CD8-positive, alpha-beta memory T cell (primary cell): ENCODE measurements at regions not wholly inside any gene's neighbourhood (a gene's known extent, or its start where the extent isn't known, plus 50 kb on each side); places are given as distances from the start of the nearest gene placed in this dataset.
"Not testable (repeated sequence)": the region's sequence is repeated elsewhere in the genome, so short reads cannot be mapped to it uniquely, and the experiment has no call there.

ENCODE experiments used
- CTCF ChIA-PET: fragments of 350-600 bp; sonication (Branson Sonifier 250); formaldehyde crosslinking; loops from one replicate; lab custom pipeline; 2021; ENCODE audit warnings: antibody characterized with exemption; lab: Charles Lee
- POLR2A ChIA-PET: fragments of 350-600 bp; sonication (Branson Sonifier 250); formaldehyde crosslinking; loops from one replicate; lab custom pipeline; 2021; ENCODE audit warnings: antibody characterized with exemption; lab: Charles Lee
- DNase-seq, 5 donors: peaks; one replicate each; pipeline versions ENCODE4 v3.0.0 to v3.0.0-alpha.2; 2020 to 2022; ENCODE audit warnings: mixed read lengths in 1 of 5
- H3K27ac ChIP-seq: one replicate; pipeline ENCODE4 v1.7.0; 2013; ENCODE audit warnings: low read depth, mild to moderate bottlenecking, low read length, moderate library complexity
- H3K27me3 ChIP-seq: 2 replicates; pipeline ENCODE4 v1.7.0; 2013; ENCODE audit warnings: low read length, mild to moderate bottlenecking; ENCODE audit not compliant: insufficient read depth, poor library complexity, severe bottlenecking
- H3K36me3 ChIP-seq: 2 replicates; pipeline ENCODE4 v1.7.0; 2013; ENCODE audit warnings: mild to moderate bottlenecking, low read length, moderate library complexity; ENCODE audit not compliant: insufficient read depth
- H3K4me1 ChIP-seq: 2 replicates; pipeline ENCODE4 v1.7.0; 2013; ENCODE audit warnings: mild to moderate bottlenecking, low read length, moderate library complexity; ENCODE audit not compliant: insufficient read depth
- H3K4me3 ChIP-seq: 2 replicates; pipeline ENCODE4 v1.7.0; 2013; ENCODE audit warnings: mild to moderate bottlenecking, low read length
- H3K9me3 ChIP-seq: 2 replicates; pipeline ENCODE4 v1.7.0; 2013; ENCODE audit warnings: mild to moderate bottlenecking, low read length
- H3K27ac Mint-ChIP-seq, 8 donors: one replicate each; pipeline ENCODE4 v1.8.0; 2020 to 2021; ENCODE audit warnings: mixed read lengths in 8 of 8, mild to moderate bottlenecking in 6 of 8, inconsistent platforms in 3 of 8, moderate library complexity in 3 of 8
- H3K27me3 Mint-ChIP-seq, 2 donors: one replicate each; pipeline ENCODE4 v1.8.0; 2020 to 2021; ENCODE audit warnings: mixed read lengths in 2 of 2, mild to moderate bottlenecking in 1 of 2, moderate library complexity in 1 of 2
- H3K36me3 Mint-ChIP-seq, 3 donors: one replicate each; pipeline ENCODE4 v1.8.0; 2020 to 2021; ENCODE audit warnings: mixed read lengths in 3 of 3, inconsistent platforms in 1 of 3, mild to moderate bottlenecking in 1 of 3
- H3K4me1 Mint-ChIP-seq, 3 donors: one replicate each; pipeline ENCODE4 v1.8.0; 2020 to 2021; ENCODE audit warnings: mixed read lengths in 3 of 3, inconsistent platforms in 1 of 3, mild to moderate bottlenecking in 1 of 3
- H3K4me3 Mint-ChIP-seq, 7 donors: one replicate each; pipeline ENCODE4 v1.8.0; 2020 to 2021; ENCODE audit warnings: mixed read lengths in 7 of 7, mild to moderate bottlenecking in 6 of 7, moderate library complexity in 4 of 7, inconsistent platforms in 2 of 7
- H3K9me3 Mint-ChIP-seq, 5 donors: one replicate each; pipeline ENCODE4 v1.8.0; 2020 to 2022; ENCODE audit warnings: mixed read lengths in 5 of 5, mild to moderate bottlenecking in 3 of 5, moderate library complexity in 2 of 5, inconsistent platforms in 1 of 5

- Mint-ChIP-seq H3K36me3 (no peaks in the 10 kb centered on the region), H3K27ac (peak overlapping the region in 3 of 8 donors; percentile 5 to 77 (median 32)), H3K9me3 (no peaks in the 10 kb centered on the region), H3K27me3 (peaks cover 0 to 5% of the 10 kb centered on the region in 2 donors), H3K4me3 (peak overlapping the region in 1 of 7 donors; percentile 18), H3K4me1 (peaks cover 12 to 58% (median 45%) of the 10 kb centered on the region in 3 donors)
- ChIA-PET POLR2A (no interaction called here), CTCF (no interaction called here)
- DNase-seq = no peak
- Histone ChIP-seq H3K36me3 (no peaks in the 10 kb centered on the region), H3K9me3 (no peaks in the 10 kb centered on the region), H3K4me3 (no peak overlapping the region), H3K4me1 (peaks cover 11% of the 10 kb centered on the region), H3K27me3 (no peaks in the 10 kb centered on the region), H3K27ac (no peak overlapping the region)
Measured at GRCh38 chrX:45811326-45811725, 610.6 kb upstream of the DIPK2B start.

- Mint-ChIP-seq H3K27me3 (peaks cover 0 to 7% of the 10 kb centered on the region in 2 donors), H3K36me3 (no peaks in the 10 kb centered on the region), H3K4me1 (peaks cover 24 to 72% (median 56%) of the 10 kb centered on the region in 3 donors), H3K9me3 (no peaks in the 10 kb centered on the region), H3K4me3 (peak overlapping the region; percentile 76 to 85 (median 82)), H3K27ac (peak overlapping the region; percentile 55 to 96 (median 92))
- Histone ChIP-seq H3K36me3 (no peaks in the 10 kb centered on the region), H3K4me1 (peaks cover 15% of the 10 kb centered on the region), H3K4me3 (peak overlapping the region; percentile 55), H3K9me3 (no peaks in the 10 kb centered on the region), H3K27ac (peak overlapping the region; percentile 59), H3K27me3 (no peaks in the 10 kb centered on the region)
- peak in 2 of 5 donors; percentile 27 to 32 for DNase-seq
- POLR2A ChIA-PET = interaction anchor here (1.2 kb wide), 1 partner anchor 42 kb away, joined by 3 read pairs; no protein-coding TSS in a partner anchor
- CTCF ChIA-PET = interaction anchor here (1.2 to 1.9 kb wide), 2 partner anchors 37 to 42 kb away, joined by 3 to 10 read pairs; no protein-coding TSS in a partner anchor
Measured at GRCh38 chrX:45807572-45808425, 607.1 kb upstream of the DIPK2B start.

GRCh38 chrX:45806410-45807121 lies 605.9 kb upstream of the DIPK2B start:
- peaks cover 24 to 79% (median 67%) of the 10 kb centered on the region in 3 donors for H3K4me1 Mint-ChIP-seq
- Histone ChIP-seq H3K9me3 (no peaks in the 10 kb centered on the region), H3K4me1 (peaks cover 15% of the 10 kb centered on the region), H3K36me3 (no peaks in the 10 kb centered on the region), H3K4me3 (peak overlapping the region; percentile 55), H3K27me3 (no peaks in the 10 kb centered on the region), H3K27ac (peak overlapping the region; percentile 57)
- H3K27me3 Mint-ChIP-seq = peaks cover 0 to 3% of the 10 kb centered on the region in 2 donors
- H3K9me3 Mint-ChIP-seq = no peaks in the 10 kb centered on the region
- ChIA-PET POLR2A (interaction anchor here (0.5 to 2.0 kb wide), 7 partner anchors 12 to 768 kb away, joined by 3 to 20 read pairs (median 3); no protein-coding TSS in a partner anchor), CTCF (interaction anchor here (0.8 to 1.9 kb wide), 2 partner anchors 40 to 43 kb away, joined by 3 to 10 read pairs; no protein-coding TSS in a partner anchor)
- H3K4me3 Mint-ChIP-seq = peak overlapping the region; percentile 76 to 85 (median 82)
- peak overlapping the region; percentile 85 to 96 (median 94) for H3K27ac Mint-ChIP-seq
- DNase-seq = peak; percentile 4 to 75 (median 71)
- no peaks in the 10 kb centered on the region for H3K36me3 Mint-ChIP-seq

- H3K9me3 ChIP-seq = no peaks in the 10 kb centered on the region
- Mint-ChIP-seq H3K36me3 (no peaks in the 10 kb centered on the region), H3K4me1 (peaks cover 24 to 79% (median 77%) of the 10 kb centered on the region in 3 donors), H3K27me3 (peaks cover 0 to 5% of the 10 kb centered on the region in 2 donors), H3K9me3 (no peaks in the 10 kb centered on the region), H3K4me3 (peak overlapping the region in 1 of 7 donors; percentile 14), H3K27ac (peak overlapping the region in 6 of 8 donors; percentile 4 to 79 (median 64))
- H3K36me3 ChIP-seq = no peaks in the 10 kb centered on the region
- DNase-seq = no peak
- POLR2A ChIA-PET = no interaction called here
- CTCF ChIA-PET = no interaction called here
- H3K27me3 ChIP-seq = no peaks in the 10 kb centered on the region
- peaks cover 15% of the 10 kb centered on the region for H3K4me1 ChIP-seq
- H3K4me3 ChIP-seq = no peak overlapping the region
- H3K27ac ChIP-seq = no peak overlapping the region
Measured at GRCh38 chrX:45804276-45804675, 603.6 kb upstream of the DIPK2B start.

- H3K27me3 ChIP-seq = no peaks in the 10 kb centered on the region
- H3K36me3 ChIP-seq = no peaks in the 10 kb centered on the region
- ChIA-PET CTCF (interaction anchor here (3.1 kb wide), 1 partner anchor 45 kb away, joined by 28 read pairs; no protein-coding TSS in a partner anchor), POLR2A (no interaction called here)
- DNase-seq = no peak
- peaks cover 0 to 5% of the 10 kb centered on the region in 2 donors for H3K27me3 Mint-ChIP-seq
- H3K4me1 Mint-ChIP-seq = peaks cover 24 to 79% (median 77%) of the 10 kb centered on the region in 3 donors
- H3K9me3 ChIP-seq = no peaks in the 10 kb centered on the region
- H3K36me3 Mint-ChIP-seq = no peaks in the 10 kb centered on the region
- peak overlapping the region in 1 of 7 donors; percentile 29 for H3K4me3 Mint-ChIP-seq
- no peak overlapping the region for H3K4me3 ChIP-seq
- H3K9me3 Mint-ChIP-seq = no peaks in the 10 kb centered on the region
- peaks cover 15% of the 10 kb centered on the region for H3K4me1 ChIP-seq
- peak overlapping the region in 5 of 8 donors; percentile 4 to 70 (median 33) for H3K27ac Mint-ChIP-seq
- no peak overlapping the region for H3K27ac ChIP-seq
Measured at GRCh38 chrX:45803383-45803921, 602.8 kb upstream of the DIPK2B start.

GRCh38 chrX:45801554-45801953 lies 600.9 kb upstream of the DIPK2B start:
- ChIA-PET POLR2A (interaction anchor here (0.7 to 0.9 kb wide), 2 partner anchors 50 to 240 kb away, joined by 3 to 4 read pairs; no protein-coding TSS in a partner anchor), CTCF (interaction anchor here (0.6 to 3.1 kb wide), 16 partner anchors 8 to 1558 kb away, joined by 3 to 28 read pairs (median 3); no protein-coding TSS in a partner anchor)
- H3K27me3 ChIP-seq = no peaks in the 10 kb centered on the region
- no peaks in the 10 kb centered on the region for H3K36me3 ChIP-seq
- Mint-ChIP-seq H3K9me3 (no peaks in the 10 kb centered on the region), H3K27ac (peak overlapping the region in 5 of 8 donors; percentile 50 to 83 (median 72)), H3K27me3 (peaks cover 0 to 5% of the 10 kb centered on the region in 2 donors), H3K4me1 (peaks cover 16 to 79% (median 69%) of the 10 kb centered on the region in 3 donors), H3K4me3 (peak overlapping the region in 6 of 7 donors; percentile 50 to 71 (median 63)), H3K36me3 (no peaks in the 10 kb centered on the region)
- H3K4me3 ChIP-seq = no peak overlapping the region
- H3K27ac ChIP-seq = peak overlapping the region; percentile 24
- no peaks in the 10 kb centered on the region for H3K9me3 ChIP-seq
- peak in 2 of 5 donors; percentile 20 to 28 for DNase-seq
- H3K4me1 ChIP-seq = peaks cover 4% of the 10 kb centered on the region

GRCh38 chrX:45800746-45801453 lies 600.2 kb upstream of the DIPK2B start:
- H3K27me3 Mint-ChIP-seq, H3K27me3 ChIP-seq, H3K36me3 ChIP-seq, H3K36me3 Mint-ChIP-seq, H3K4me3 ChIP-seq, H3K9me3 Mint-ChIP-seq, H3K4me1 ChIP-seq, H3K9me3 ChIP-seq: not testable (repeated sequence)
- peak overlapping the region; percentile 24 for H3K27ac ChIP-seq
- peak in 4 of 5 donors; percentile 36 to 71 (median 50) for DNase-seq
- peaks cover 10 to 79% (median 63%) of the 10 kb centered on the region in 3 donors for H3K4me1 Mint-ChIP-seq
- ChIA-PET POLR2A (interaction anchor here (0.7 to 0.9 kb wide), 2 partner anchors 51 to 240 kb away, joined by 3 to 4 read pairs; no protein-coding TSS in a partner anchor), CTCF (interaction anchor here (0.7 to 3.1 kb wide), 7 partner anchors 31 to 1557 kb away, joined by 3 to 28 read pairs (median 4); no protein-coding TSS in a partner anchor)
- H3K27ac Mint-ChIP-seq = peak overlapping the region in 5 of 8 donors; percentile 11 to 83 (median 72)
- peak overlapping the region in 6 of 7 donors; percentile 57 to 71 (median 65) for H3K4me3 Mint-ChIP-seq
